ENCODE measurements at regions not wholly inside any gene's neighbourhood (a gene's known extent, or its start where the extent isn't known, plus 50 kb on each side); places are given as distances from the start of the nearest gene placed in this dataset.

DNA sequence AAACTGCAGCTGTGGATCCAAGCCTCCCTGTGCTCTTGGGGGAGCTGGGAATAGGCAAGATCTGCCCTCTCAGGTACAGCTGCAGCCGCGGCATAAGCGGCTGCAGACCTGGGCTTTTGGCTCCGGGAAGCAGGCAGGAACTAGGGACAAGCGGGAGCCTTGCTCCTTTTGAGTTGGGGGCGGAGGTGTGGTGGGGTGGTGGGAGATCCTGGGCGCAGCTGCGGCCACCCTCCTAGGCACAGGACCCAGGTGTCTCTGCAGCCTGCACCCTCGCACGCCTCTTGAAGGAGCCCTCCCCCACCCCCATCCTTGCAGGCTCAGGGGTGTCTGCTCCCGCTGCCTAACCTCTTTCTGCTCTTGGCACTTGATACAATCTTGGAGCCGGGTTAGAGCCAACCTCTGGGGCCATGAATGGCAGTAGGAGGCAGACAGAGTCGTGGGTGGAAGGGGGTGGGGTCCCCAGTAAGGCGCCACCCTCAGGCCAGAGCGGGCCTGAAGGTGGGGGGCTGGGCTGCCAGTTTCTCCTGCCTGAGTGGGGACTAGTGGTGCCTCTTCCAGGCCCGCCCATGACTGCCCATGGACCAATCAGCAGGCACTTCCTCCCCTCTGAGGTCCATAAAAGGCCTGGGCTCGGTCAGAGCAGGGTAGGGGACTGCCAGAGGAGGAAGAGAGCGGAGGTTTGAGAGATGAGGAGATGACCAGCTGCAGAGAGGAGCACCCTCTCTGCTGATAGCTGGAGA is 267.6 kb upstream of the TNC start:
- H3K4me2 ChIP-seq (ENCODE audit: low read depth, low read length), result no peak overlapping the region
- H3K9me2 ChIP-seq (replicated peaks; ENCODE audit: insufficient read depth, low read length), result no peaks in the 10 kb centered on the region
- H2AFZ ChIP-seq (ENCODE audit: low read length), result no peak overlapping the region
- H4K20me1 ChIP-seq (ENCODE audit: insufficient read depth, low read length), result no peaks in the 10 kb centered on the region
- no peak for DNase-seq
- H3K9ac ChIP-seq (ENCODE audit: low read length), result no peak overlapping the region
- H3K27ac ChIP-seq (ENCODE audit: low read length), result no peak overlapping the region
- no peaks in the 10 kb centered on the region for H3K9me3 ChIP-seq (replicated peaks; ENCODE audit: insufficient read depth, low read length)
- no peak overlapping the region for H3K4me3 ChIP-seq (ENCODE audit: low read length)
- H3F3A ChIP-seq (ENCODE audit: insufficient read depth, low read length), result no peaks in the 10 kb centered on the region
- H3K27me3 ChIP-seq (replicated peaks; ENCODE audit: insufficient read depth, low read length), result no peaks in the 10 kb centered on the region
- H3K4me1 ChIP-seq (ENCODE audit: low read length), result no peaks in the 10 kb centered on the region
- H3K79me2 ChIP-seq (ENCODE audit: low read length), result no peaks in the 10 kb centered on the region
- TF ChIP-seq EZH2phosphoT487 (IDR thresholded peaks at IDR 0.05; ENCODE audit: low read length), result no peak
- TF ChIP-seq EZH2 (optimal IDR thresholded peaks at IDR 0.05; ENCODE audit: low read depth, low read length), result no peak
- no peak for TF ChIP-seq CTCF (IDR thresholded peaks at IDR 0.05; ENCODE audit: low read length)
- no peaks in the 10 kb centered on the region for H3K36me3 ChIP-seq (replicated peaks; ENCODE audit: insufficient read depth, low read length)

DNA sequence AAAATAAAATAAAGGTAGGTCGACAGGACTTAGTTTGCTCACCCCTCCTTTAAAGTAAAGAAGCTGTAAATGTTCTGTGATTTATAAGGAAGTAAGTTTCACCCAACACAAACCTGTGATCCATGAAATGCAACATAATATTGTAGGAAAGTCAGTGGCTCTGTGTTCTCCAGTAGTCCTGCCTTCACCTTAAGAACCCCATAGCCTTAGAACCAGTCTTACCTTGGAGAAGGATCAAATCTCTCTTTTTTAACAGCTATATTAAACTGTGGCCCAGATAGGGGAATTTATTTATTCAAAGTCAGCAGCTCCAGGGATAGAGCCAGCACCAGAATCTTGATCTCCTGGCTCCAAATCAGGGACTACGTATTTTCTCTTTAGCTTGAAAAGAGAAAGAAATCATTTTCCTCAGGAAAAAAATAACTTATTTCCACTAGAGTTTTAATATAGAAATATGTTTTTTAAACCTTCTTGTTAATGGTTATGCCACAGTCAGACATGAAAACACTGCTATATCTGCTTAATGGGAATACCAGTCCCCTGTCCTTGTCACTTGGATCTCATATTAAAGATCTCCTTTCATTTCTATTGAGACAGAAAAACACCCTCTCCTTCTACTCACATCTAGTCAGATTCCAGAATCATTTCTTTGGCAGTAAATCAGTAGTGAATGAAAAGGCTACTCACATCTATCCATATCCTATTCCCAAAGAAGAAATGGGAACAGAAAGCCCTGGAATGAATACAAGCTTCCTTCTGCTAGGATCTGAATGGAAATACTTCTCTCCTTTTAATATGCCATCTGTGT is 269.2 kb upstream of the TNC start:
- H3F3A ChIP-seq (ENCODE audit: insufficient read depth, low read length), result no peaks in the 10 kb centered on the region
- TF ChIP-seq CTCF (IDR thresholded peaks at IDR 0.05; ENCODE audit: low read length) (no peak), EZH2 (optimal IDR thresholded peaks at IDR 0.05; ENCODE audit: low read depth, low read length) (no peak), EZH2phosphoT487 (IDR thresholded peaks at IDR 0.05; ENCODE audit: low read length) (no peak)
- H2AFZ ChIP-seq (ENCODE audit: low read length), result no peak overlapping the region
- DNase-seq, result no peak
- H3K4me3 ChIP-seq (ENCODE audit: low read length), result no peak overlapping the region
- no peaks in the 10 kb centered on the region for H3K9me3 ChIP-seq (replicated peaks; ENCODE audit: insufficient read depth, low read length)
- H3K9me2 ChIP-seq (replicated peaks; ENCODE audit: insufficient read depth, low read length), result no peaks in the 10 kb centered on the region
- H3K9ac ChIP-seq (ENCODE audit: low read length), result no peak overlapping the region
- no peaks in the 10 kb centered on the region for H3K36me3 ChIP-seq (replicated peaks; ENCODE audit: insufficient read depth, low read length)
- no peaks in the 10 kb centered on the region for H4K20me1 ChIP-seq (ENCODE audit: insufficient read depth, low read length)
- no peaks in the 10 kb centered on the region for H3K79me2 ChIP-seq (ENCODE audit: low read length)
- no peaks in the 10 kb centered on the region for H3K4me1 ChIP-seq (ENCODE audit: low read length)
- no peak overlapping the region for H3K4me2 ChIP-seq (ENCODE audit: low read depth, low read length)
- H3K27ac ChIP-seq (ENCODE audit: low read length), result no peak overlapping the region
- H3K27me3 ChIP-seq (replicated peaks; ENCODE audit: insufficient read depth, low read length), result no peaks in the 10 kb centered on the region

GRCh38 chr9:115391168-115391825 is 273.3 kb upstream of the TNC start:
- no peak overlapping the region for H3K4me3 ChIP-seq (ENCODE audit: low read length)
- TF ChIP-seq EZH2phosphoT487 (IDR thresholded peaks at IDR 0.05; ENCODE audit: low read length) (no peak), EZH2 (optimal IDR thresholded peaks at IDR 0.05; ENCODE audit: low read depth, low read length) (no peak), CTCF (IDR thresholded peaks at IDR 0.05; ENCODE audit: low read length) (no peak)
- no peak overlapping the region for H3K9ac ChIP-seq (ENCODE audit: low read length)
- no peaks in the 10 kb centered on the region for H3K9me3 ChIP-seq (replicated peaks; ENCODE audit: insufficient read depth, low read length)
- H3F3A ChIP-seq (ENCODE audit: insufficient read depth, low read length), result no peaks in the 10 kb centered on the region
- no peak overlapping the region for H3K27ac ChIP-seq (ENCODE audit: low read length)
- H3K79me2 ChIP-seq (ENCODE audit: low read length), result no peaks in the 10 kb centered on the region
- no peaks in the 10 kb centered on the region for H3K9me2 ChIP-seq (replicated peaks; ENCODE audit: insufficient read depth, low read length)
- no peak overlapping the region for H2AFZ ChIP-seq (ENCODE audit: low read length)
- no peaks in the 10 kb centered on the region for H3K36me3 ChIP-seq (replicated peaks; ENCODE audit: insufficient read depth, low read length)
- H3K4me1 ChIP-seq (ENCODE audit: low read length), result 0 out of 2 replicates have a peak, but pooled peaks cover 5% of the 10 kb centered on the region
- H4K20me1 ChIP-seq (ENCODE audit: insufficient read depth, low read length), result no peaks in the 10 kb centered on the region
- H3K4me2 ChIP-seq (ENCODE audit: low read depth, low read length), result no peak overlapping the region
- H3K27me3 ChIP-seq (replicated peaks; ENCODE audit: insufficient read depth, low read length), result no peaks in the 10 kb centered on the region
- DNase-seq, result no peak
